ENCODE measurements at regions not wholly inside any gene's neighbourhood (a gene's known extent, or its start where the extent isn't known, plus 50 kb on each side); places are given as distances from the start of the nearest gene placed in this dataset.

DNA sequence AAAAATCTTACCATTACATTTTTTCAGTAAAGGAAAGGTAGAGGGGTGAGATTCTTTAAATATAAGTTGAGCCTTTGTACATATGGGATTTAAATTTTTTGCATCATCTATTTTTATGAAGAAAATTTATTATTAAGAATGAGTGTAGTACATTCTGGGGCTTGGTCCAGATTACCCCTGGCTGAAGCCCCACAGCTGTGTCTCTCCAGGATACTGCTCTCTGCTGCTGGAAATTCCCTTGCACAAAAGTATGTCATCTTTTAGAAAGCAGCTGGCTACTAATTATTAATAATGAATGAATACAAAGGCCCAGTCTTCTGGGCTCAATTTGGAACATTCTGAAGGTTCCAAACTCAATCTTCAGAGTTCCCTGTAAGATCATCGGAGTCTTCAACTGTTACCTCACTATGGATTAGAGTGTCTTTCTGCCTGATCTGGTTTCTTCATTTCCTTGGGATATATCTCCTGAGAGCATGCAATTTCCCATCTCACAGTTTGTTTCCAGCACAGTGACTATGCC, 428.6 kb upstream of the BRINP3 start:
- ChIA-PET CTCF (no interaction called here), POLR2A (no interaction called here)
- DNase-seq (ENCODE audit: extremely low spot score) = no peak
- TF ChIP-seq ZNF384 (IDR thresholded peaks at IDR 0.05) (no peak), NFRKB (IDR thresholded peaks at IDR 0.05) (no peak), L3MBTL2 (conservative IDR thresholded peaks at IDR 0.05) (no peak), HDGF (IDR thresholded peaks at IDR 0.05; ENCODE audit: borderline replicate concordance) (no peak), SP1 (IDR thresholded peaks at IDR 0.05) (no peak), CTBP1 (IDR thresholded peaks at IDR 0.05; ENCODE audit: borderline replicate concordance) (no peak)

DNA sequence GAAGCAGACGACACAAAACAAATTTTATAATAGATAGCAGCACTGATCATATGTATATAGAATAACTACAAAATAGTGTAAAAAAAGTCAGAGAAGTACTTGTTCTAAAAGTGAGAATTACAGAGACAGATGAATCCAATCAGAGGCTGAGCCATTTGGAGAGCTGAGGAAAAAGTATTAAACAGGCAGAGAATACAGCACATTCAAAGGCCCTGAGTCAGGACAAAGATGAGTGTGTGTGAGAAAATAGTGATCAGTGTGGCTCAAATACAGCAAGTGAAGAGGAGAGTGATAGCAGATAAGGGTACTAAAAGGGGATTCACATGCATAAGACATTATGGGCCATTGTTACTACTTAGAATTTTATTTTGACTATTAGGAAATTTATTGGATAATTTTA, 430.6 kb upstream of the BRINP3 start:
- CTCF ChIA-PET = no interaction called here
- no peak for DNase-seq (ENCODE audit: extremely low spot score)
- TF ChIP-seq SUZ12 (IDR thresholded peaks at IDR 0.05) (no peak), BHLHE40 (IDR thresholded peaks at IDR 0.05; ENCODE audit: borderline replicate concordance) (no peak), TARDBP (IDR thresholded peaks at IDR 0.05) (no peak), HDGF (IDR thresholded peaks at IDR 0.05; ENCODE audit: borderline replicate concordance) (no peak), ELF4 (IDR thresholded peaks at IDR 0.05) (no peak), FOXM1 (IDR thresholded peaks at IDR 0.05; ENCODE audit: borderline replicate concordance) (no peak), LEF1 (IDR thresholded peaks at IDR 0.05; ENCODE audit: borderline replicate concordance) (no peak), ARNT (IDR thresholded peaks at IDR 0.05) (no peak), NFRKB (IDR thresholded peaks at IDR 0.05) (no peak), FOXK2 (IDR thresholded peaks at IDR 0.05) (no peak), ZNF384 (IDR thresholded peaks at IDR 0.05) (no peak), CTBP1 (IDR thresholded peaks at IDR 0.05; ENCODE audit: borderline replicate concordance) (no peak), L3MBTL2 (conservative IDR thresholded peaks at IDR 0.05) (no peak), SP1 (IDR thresholded peaks at IDR 0.05) (no peak), FOXA1 (IDR thresholded peaks at IDR 0.05) (no peak)
- TF ChIP-seq, protein P1, sequence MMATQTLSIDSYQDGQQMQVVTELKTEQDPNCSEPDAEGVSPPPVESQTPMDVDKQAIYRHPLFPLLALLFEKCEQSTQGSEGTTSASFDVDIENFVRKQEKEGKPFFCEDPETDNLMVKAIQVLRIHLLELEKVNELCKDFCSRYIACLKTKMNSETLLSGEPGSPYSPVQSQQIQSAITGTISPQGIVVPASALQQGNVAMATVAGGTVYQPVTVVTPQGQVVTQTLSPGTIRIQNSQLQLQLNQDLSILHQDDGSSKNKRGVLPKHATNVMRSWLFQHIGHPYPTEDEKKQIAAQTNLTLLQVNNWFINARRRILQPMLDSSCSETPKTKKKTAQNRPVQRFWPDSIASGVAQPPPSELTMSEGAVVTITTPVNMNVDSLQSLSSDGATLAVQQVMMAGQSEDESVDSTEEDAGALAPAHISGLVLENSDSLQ (IDR thresholded peaks at IDR 0.05) = no peak
- POLR2A ChIA-PET = no interaction called here

DNA sequence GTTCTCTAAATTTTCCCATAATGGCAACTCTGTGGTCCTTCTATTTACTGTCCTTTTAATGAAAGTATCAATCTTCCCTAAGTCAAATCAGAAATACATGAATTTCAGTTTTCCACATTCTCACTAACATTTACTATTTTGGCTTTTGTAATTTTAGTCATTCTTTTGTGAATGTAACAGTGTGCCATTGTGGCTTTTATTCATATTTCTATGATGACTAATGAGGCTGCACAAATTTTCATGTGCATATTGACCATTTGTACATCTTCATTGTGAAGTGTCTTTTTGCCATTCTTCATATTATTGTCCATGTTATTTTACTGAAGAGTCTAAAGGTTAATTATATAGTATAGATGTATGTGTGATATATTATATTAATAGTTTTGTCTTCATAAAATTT, 431.0 kb upstream of the BRINP3 start:
- POLR2A ChIA-PET = no interaction called here
- CTCF ChIA-PET = no interaction called here
- no peak for DNase-seq (ENCODE audit: extremely low spot score)

DNA sequence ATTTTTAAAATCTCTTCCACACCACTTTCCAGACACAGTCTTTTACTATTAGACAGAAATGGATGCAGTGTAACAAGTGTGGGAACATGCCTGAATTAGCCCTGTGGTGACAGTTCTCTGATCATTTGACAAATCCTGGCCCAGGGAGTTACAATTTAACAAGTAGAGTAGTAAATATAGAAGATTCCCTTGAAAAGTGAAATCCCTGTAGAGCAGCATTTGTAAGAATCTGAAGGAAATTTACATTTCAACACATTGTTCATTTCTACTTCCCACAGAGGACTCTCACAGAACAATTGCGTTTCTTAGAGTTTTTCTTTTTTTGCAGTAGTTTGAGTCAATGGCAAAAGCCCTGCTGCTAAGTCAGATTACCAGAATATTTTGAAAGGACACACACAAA, 458.3 kb upstream of the BRINP3 start:
- DNase-seq (ENCODE audit: extremely low spot score) = no peak
- CTCF ChIA-PET = no interaction called here
- TF ChIP-seq L3MBTL2 (conservative IDR thresholded peaks at IDR 0.05) (no peak), CTBP1 (IDR thresholded peaks at IDR 0.05; ENCODE audit: borderline replicate concordance) (no peak), SP1 (IDR thresholded peaks at IDR 0.05) (no peak), FOXA1 (IDR thresholded peaks at IDR 0.05) (no peak), HDGF (IDR thresholded peaks at IDR 0.05; ENCODE audit: borderline replicate concordance) (no peak), NFRKB (IDR thresholded peaks at IDR 0.05) (no peak), ELF4 (IDR thresholded peaks at IDR 0.05) (no peak), BHLHE40 (IDR thresholded peaks at IDR 0.05; ENCODE audit: borderline replicate concordance) (no peak), FOXM1 (IDR thresholded peaks at IDR 0.05; ENCODE audit: borderline replicate concordance) (no peak), SUZ12 (IDR thresholded peaks at IDR 0.05) (no peak), LEF1 (IDR thresholded peaks at IDR 0.05; ENCODE audit: borderline replicate concordance) (no peak), FOXK2 (IDR thresholded peaks at IDR 0.05) (no peak), ARNT (IDR thresholded peaks at IDR 0.05) (no peak), ZNF384 (IDR thresholded peaks at IDR 0.05) (no peak), TARDBP (IDR thresholded peaks at IDR 0.05) (no peak)
- TF ChIP-seq, protein P1 (IDR thresholded peaks at IDR 0.05) = no peak
- POLR2A ChIA-PET = no interaction called here

More for the DNA sequence above, 431.0 kb upstream of the BRINP3 start:
- TF ChIP-seq BHLHE40 (IDR thresholded peaks at IDR 0.05; ENCODE audit: borderline replicate concordance) = no peak
- no peak for TF ChIP-seq FOXK2 (IDR thresholded peaks at IDR 0.05)
- no peak for TF ChIP-seq L3MBTL2 (conservative IDR thresholded peaks at IDR 0.05)
- no peak for TF ChIP-seq ARNT (IDR thresholded peaks at IDR 0.05)
- no peak for TF ChIP-seq FOXA1 (IDR thresholded peaks at IDR 0.05)
- TF ChIP-seq FOXM1 (IDR thresholded peaks at IDR 0.05; ENCODE audit: borderline replicate concordance) = no peak
- no peak for TF ChIP-seq SUZ12 (IDR thresholded peaks at IDR 0.05)
- no peak for TF ChIP-seq CTBP1 (IDR thresholded peaks at IDR 0.05; ENCODE audit: borderline replicate concordance)
- no peak for TF ChIP-seq ELF4 (IDR thresholded peaks at IDR 0.05)
- TF ChIP-seq, protein P1 (IDR thresholded peaks at IDR 0.05) = no peak
- TF ChIP-seq TARDBP (IDR thresholded peaks at IDR 0.05) = no peak
- TF ChIP-seq ZNF384 (IDR thresholded peaks at IDR 0.05) = no peak
- TF ChIP-seq NFRKB (IDR thresholded peaks at IDR 0.05) = no peak
- no peak for TF ChIP-seq SP1 (IDR thresholded peaks at IDR 0.05)
- no peak for TF ChIP-seq HDGF (IDR thresholded peaks at IDR 0.05; ENCODE audit: borderline replicate concordance)
- TF ChIP-seq LEF1 (IDR thresholded peaks at IDR 0.05; ENCODE audit: borderline replicate concordance) = no peak

DNA sequence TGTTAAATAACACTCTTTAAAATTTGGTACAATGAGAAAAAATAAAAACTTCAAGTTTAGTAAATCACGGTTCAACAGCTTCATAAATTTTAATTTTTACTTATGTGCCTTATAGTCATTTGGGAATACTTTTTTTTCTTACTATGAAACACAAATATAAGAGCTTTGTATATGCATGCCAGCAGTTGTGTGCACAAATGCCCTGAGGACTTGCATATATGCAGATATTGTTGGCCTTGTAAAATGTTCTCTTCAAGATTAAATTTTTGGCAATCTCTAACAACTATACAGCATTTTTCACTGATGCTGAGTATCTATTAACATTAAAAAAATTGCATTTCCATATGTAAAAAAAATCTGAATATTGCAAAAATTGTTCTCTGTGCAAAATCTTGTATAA, 458.7 kb upstream of the BRINP3 start:
- CTCF ChIA-PET = no interaction called here

DNA sequence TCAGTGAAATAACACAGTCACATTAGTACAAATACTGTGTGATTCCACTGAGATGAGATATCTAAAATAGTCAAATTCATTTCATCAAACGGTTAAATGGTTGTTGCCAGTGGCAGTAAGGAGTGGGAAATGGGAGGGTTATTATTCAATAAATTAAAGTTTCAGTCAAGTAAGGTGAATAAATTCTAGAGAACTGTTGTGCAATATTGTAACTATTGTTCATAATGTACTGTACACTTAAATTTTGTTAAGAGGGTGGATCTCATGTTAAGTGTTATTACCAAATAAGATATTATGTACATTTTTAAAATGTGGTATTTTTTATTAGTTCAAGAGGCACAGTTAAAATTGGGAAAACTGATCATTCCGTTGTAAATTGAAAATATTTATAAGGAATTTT, 463.3 kb upstream of the BRINP3 start:
- ChIA-PET CTCF (no interaction called here), POLR2A (no interaction called here)
- TF ChIP-seq FOXK2 (IDR thresholded peaks at IDR 0.05) (no peak), ARNT (IDR thresholded peaks at IDR 0.05) (no peak), SP1 (IDR thresholded peaks at IDR 0.05) (no peak), L3MBTL2 (conservative IDR thresholded peaks at IDR 0.05) (no peak), FOXA1 (IDR thresholded peaks at IDR 0.05) (no peak), FOXM1 (IDR thresholded peaks at IDR 0.05; ENCODE audit: borderline replicate concordance) (no peak), ELF4 (IDR thresholded peaks at IDR 0.05) (no peak), TARDBP (IDR thresholded peaks at IDR 0.05) (no peak), CTBP1 (IDR thresholded peaks at IDR 0.05; ENCODE audit: borderline replicate concordance) (no peak), NFRKB (IDR thresholded peaks at IDR 0.05) (no peak)
- TF ChIP-seq, protein P1 (IDR thresholded peaks at IDR 0.05) = no peak
- no peak for DNase-seq (ENCODE audit: extremely low spot score)

More for the DNA sequence above, 458.7 kb upstream of the BRINP3 start:
- TF ChIP-seq TARDBP (IDR thresholded peaks at IDR 0.05) = no peak
- TF ChIP-seq ZNF384 (IDR thresholded peaks at IDR 0.05) = no peak
- TF ChIP-seq FOXA1 (IDR thresholded peaks at IDR 0.05) = no peak
- TF ChIP-seq SP1 (IDR thresholded peaks at IDR 0.05) = no peak
- TF ChIP-seq ARNT (IDR thresholded peaks at IDR 0.05) = no peak
- no peak for TF ChIP-seq FOXK2 (IDR thresholded peaks at IDR 0.05)
- no peak for TF ChIP-seq L3MBTL2 (conservative IDR thresholded peaks at IDR 0.05)
- TF ChIP-seq FOXM1 (IDR thresholded peaks at IDR 0.05; ENCODE audit: borderline replicate concordance) = no peak
- no peak for DNase-seq (ENCODE audit: extremely low spot score)
- POLR2A ChIA-PET = no interaction called here
